KMS-11 (cell line): ENCODE measurements at regions not wholly inside any gene's neighbourhood (a gene's known extent, or its start where the extent isn't known, plus 50 kb on each side); places are given as distances from the start of the nearest gene placed in this dataset.

Source experiments
- H2AFZ ChIP-seq: fragments of 200-600 bp; sonication (generic); 2 replicates; pipeline ENCODE4 v1.6.1; 2016; ENCODE audit warnings: antibody characterized with exemption, mixed run types, low read depth
- H3K27ac ChIP-seq: fragments of 200-600 bp; sonication (generic); 2 replicates; pipeline ENCODE4 v1.6.1; 2016; ENCODE audit warnings: mild to moderate bottlenecking, mixed run types
- H3K27me3 ChIP-seq: fragments of 200-600 bp; sonication (generic); 2 replicates; pipeline ENCODE4 v1.6.1; 2017; ENCODE audit warnings: mild to moderate bottlenecking, low read depth, mixed run types, moderate library complexity; ENCODE audit not compliant: insufficient read depth
- H3K36me3 ChIP-seq: fragments of 200-600 bp; sonication (generic); 2 replicates; pipeline ENCODE4 v1.6.1; 2017; ENCODE audit warnings: mild to moderate bottlenecking, mixed run types; ENCODE audit not compliant: insufficient read depth
- H3K4me1 ChIP-seq: fragments of 200-600 bp; sonication (generic); 2 replicates; pipeline ENCODE4 v1.6.1; 2016; ENCODE audit warnings: mild to moderate bottlenecking, low read depth, mixed run types; ENCODE audit not compliant: poor library complexity, severe bottlenecking
- H3K4me2 ChIP-seq: fragments of 200-600 bp; sonication (generic); 2 replicates; pipeline ENCODE4 v1.7.0; 2016; ENCODE audit warnings: mild to moderate bottlenecking, mixed run types
- H3K4me3 ChIP-seq: fragments of 200-600 bp; sonication (generic); IDR thresholded peaks from 2 replicates; pipeline ENCODE4 v1.6.1; 2017; ENCODE audit warnings: low read depth, low read length, mixed read lengths; ENCODE audit not compliant: insufficient read depth
- H3K79me2 ChIP-seq: fragments of 200-600 bp; sonication (generic); 2 replicates; pipeline ENCODE4 v1.6.1; 2016; ENCODE audit warnings: low read depth, mixed run types; ENCODE audit not compliant: insufficient read depth
- H3K9ac ChIP-seq: fragments of 200-600 bp; sonication (generic); 2 replicates; pipeline ENCODE4 v1.6.1; 2016; ENCODE audit warnings: mild to moderate bottlenecking, mixed run types
- H4K20me1 ChIP-seq: fragments of 200-600 bp; sonication (generic); 2 replicates; pipeline ENCODE4 v1.6.1; 2016; ENCODE audit warnings: mild to moderate bottlenecking, mixed run types; ENCODE audit not compliant: insufficient read depth
- CTCF ChIP-seq: fragments of 200-600 bp; sonication (generic); conservative IDR thresholded peaks from 2 replicates; pipeline ENCODE4 v1.6.1; 2017; ENCODE audit warnings: low read depth, mild to moderate bottlenecking, antibody characterized with exemption, low read length, moderate library complexity, mixed read lengths

- H3K79me2 ChIP-seq = no peaks in the 10 kb centered on the region
- H2AFZ ChIP-seq = no peak overlapping the region
- TF ChIP-seq CTCF = no peak
- H3K4me2 ChIP-seq = no peak overlapping the region
- no peak overlapping the region for H3K27ac ChIP-seq
- H3K27me3 ChIP-seq = no peaks in the 10 kb centered on the region
- H3K36me3 ChIP-seq = no peaks in the 10 kb centered on the region
- H4K20me1 ChIP-seq = no peaks in the 10 kb centered on the region
- H3K4me3 ChIP-seq = no peak overlapping the region
- no peak overlapping the region for H3K9ac ChIP-seq
- peaks cover 20% of the 10 kb centered on the region for H3K4me1 ChIP-seq
Measured at GRCh38 chr6:113635222-113635986, 221.7 kb upstream of the MARCKS start.

- H3K27ac ChIP-seq = no peak overlapping the region
- no peaks in the 10 kb centered on the region for H3K27me3 ChIP-seq
- no peaks in the 10 kb centered on the region for H3K79me2 ChIP-seq
- H3K36me3 ChIP-seq = no peaks in the 10 kb centered on the region
- H3K4me1 ChIP-seq = peaks cover 11% of the 10 kb centered on the region
- no peak overlapping the region for H2AFZ ChIP-seq
- H3K4me3 ChIP-seq = no peak overlapping the region
- H3K4me2 ChIP-seq = no peak overlapping the region
- H4K20me1 ChIP-seq = no peaks in the 10 kb centered on the region
- H3K9ac ChIP-seq = no peak overlapping the region
- TF ChIP-seq CTCF = no peak
Measured at GRCh38 chr6:113636357-113636824, 220.8 kb upstream of the MARCKS start.

GRCh38 chr6:113640051-113640450, 217.1 kb upstream of the MARCKS start:
- H3K36me3 ChIP-seq = no peaks in the 10 kb centered on the region
- no peak overlapping the region for H3K4me3 ChIP-seq
- H3K27me3 ChIP-seq = no peaks in the 10 kb centered on the region
- H2AFZ ChIP-seq = no peak overlapping the region
- H3K27ac ChIP-seq = no peak overlapping the region
- peaks cover 16% of the 10 kb centered on the region for H3K4me1 ChIP-seq
- H4K20me1 ChIP-seq = no peaks in the 10 kb centered on the region
- H3K4me2 ChIP-seq = no peak overlapping the region
- no peaks in the 10 kb centered on the region for H3K79me2 ChIP-seq
- TF ChIP-seq CTCF = no peak
- H3K9ac ChIP-seq = no peak overlapping the region

GRCh38 chr6:113642001-113642713, 215.0 kb upstream of the MARCKS start:
- Histone ChIP-seq H4K20me1 (no peaks in the 10 kb centered on the region), H3K27me3 (no peaks in the 10 kb centered on the region), H3K4me3 (no peak overlapping the region), H3K79me2 (no peaks in the 10 kb centered on the region), H3K27ac (no peak overlapping the region), H3K4me2 (0 out of 2 replicates have a peak overlapping the region, but pooled peaks have one; percentile 27), H2AFZ (no peak overlapping the region), H3K9ac (no peak overlapping the region), H3K36me3 (no peaks in the 10 kb centered on the region), H3K4me1 (peaks cover 16% of the 10 kb centered on the region)
- TF ChIP-seq CTCF = no peak
